ENCODE measurements at regions not wholly inside any gene's neighbourhood (a gene's known extent, or its start where the extent isn't known, plus 50 kb on each side); places are given as distances from the start of the nearest gene placed in this dataset.

- TF ChIP-seq RAD21 (IDR thresholded peaks at IDR 0.05; ENCODE audit: low read depth) (no peak), SIN3A (IDR thresholded peaks at IDR 0.05; ENCODE audit: low read depth) (no peak), JUND (IDR thresholded peaks at IDR 0.05) (no peak), TCF7L2 (IDR thresholded peaks at IDR 0.05; ENCODE audit: borderline replicate concordance, extremely low read depth, insufficient read depth, insufficient read length) (no peak), POLR2A (IDR thresholded peaks at IDR 0.05; ENCODE audit: borderline replicate concordance, extremely low read depth, insufficient read depth, insufficient read length) (no peak), REST (IDR thresholded peaks at IDR 0.05; ENCODE audit: low read depth) (no peak), SRF (IDR thresholded peaks at IDR 0.05; ENCODE audit: low read depth) (no peak)
- TF ChIP-seq, protein P1, sequence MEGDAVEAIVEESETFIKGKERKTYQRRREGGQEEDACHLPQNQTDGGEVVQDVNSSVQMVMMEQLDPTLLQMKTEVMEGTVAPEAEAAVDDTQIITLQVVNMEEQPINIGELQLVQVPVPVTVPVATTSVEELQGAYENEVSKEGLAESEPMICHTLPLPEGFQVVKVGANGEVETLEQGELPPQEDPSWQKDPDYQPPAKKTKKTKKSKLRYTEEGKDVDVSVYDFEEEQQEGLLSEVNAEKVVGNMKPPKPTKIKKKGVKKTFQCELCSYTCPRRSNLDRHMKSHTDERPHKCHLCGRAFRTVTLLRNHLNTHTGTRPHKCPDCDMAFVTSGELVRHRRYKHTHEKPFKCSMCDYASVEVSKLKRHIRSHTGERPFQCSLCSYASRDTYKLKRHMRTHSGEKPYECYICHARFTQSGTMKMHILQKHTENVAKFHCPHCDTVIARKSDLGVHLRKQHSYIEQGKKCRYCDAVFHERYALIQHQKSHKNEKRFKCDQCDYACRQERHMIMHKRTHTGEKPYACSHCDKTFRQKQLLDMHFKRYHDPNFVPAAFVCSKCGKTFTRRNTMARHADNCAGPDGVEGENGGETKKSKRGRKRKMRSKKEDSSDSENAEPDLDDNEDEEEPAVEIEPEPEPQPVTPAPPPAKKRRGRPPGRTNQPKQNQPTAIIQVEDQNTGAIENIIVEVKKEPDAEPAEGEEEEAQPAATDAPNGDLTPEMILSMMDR (IDR thresholded peaks at IDR 0.05 in 2 of 3, conservative IDR thresholded peaks at IDR 0.05 in 1 of 3; ENCODE audit: borderline replicate concordance in 1 of 3, insufficient read depth in 1 of 3, low read depth in 2 of 3, low read length in 2 of 3) = no peak
- TF ChIP-seq, protein P2, sequence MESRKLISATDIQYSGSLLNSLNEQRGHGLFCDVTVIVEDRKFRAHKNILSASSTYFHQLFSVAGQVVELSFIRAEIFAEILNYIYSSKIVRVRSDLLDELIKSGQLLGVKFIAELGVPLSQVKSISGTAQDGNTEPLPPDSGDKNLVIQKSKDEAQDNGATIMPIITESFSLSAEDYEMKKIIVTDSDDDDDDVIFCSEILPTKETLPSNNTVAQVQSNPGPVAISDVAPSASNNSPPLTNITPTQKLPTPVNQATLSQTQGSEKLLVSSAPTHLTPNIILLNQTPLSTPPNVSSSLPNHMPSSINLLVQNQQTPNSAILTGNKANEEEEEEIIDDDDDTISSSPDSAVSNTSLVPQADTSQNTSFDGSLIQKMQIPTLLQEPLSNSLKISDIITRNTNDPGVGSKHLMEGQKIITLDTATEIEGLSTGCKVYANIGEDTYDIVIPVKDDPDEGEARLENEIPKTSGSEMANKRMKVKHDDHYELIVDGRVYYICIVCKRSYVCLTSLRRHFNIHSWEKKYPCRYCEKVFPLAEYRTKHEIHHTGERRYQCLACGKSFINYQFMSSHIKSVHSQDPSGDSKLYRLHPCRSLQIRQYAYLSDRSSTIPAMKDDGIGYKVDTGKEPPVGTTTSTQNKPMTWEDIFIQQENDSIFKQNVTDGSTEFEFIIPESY (IDR thresholded peaks at IDR 0.05; ENCODE audit: extremely low read depth, insufficient replicate concordance, low read length) = no peak
Observed at GRCh38 chr5:38099205-38100168, 158.9 kb upstream of the EGFLAM start.
